Esophagus squamous epithelium (tissue), 5 donors: ENCODE measurements at regions not wholly inside any gene's neighbourhood (a gene's known extent, or its start where the extent isn't known, plus 50 kb on each side); places are given as distances from the start of the nearest gene placed in this dataset.

Source experiments
- DNase-seq: peaks from one replicate; lab custom pipeline; 2025; lab: John Stamatoyannopoulos, UW
- H3K27ac ChIP-seq, 4 donors: fragments of 200-600 bp; sonication (generic); one replicate each; pipeline ENCODE4 v1.5.1; 2016 to 2019; ENCODE audit warnings: mild to moderate bottlenecking in 1 of 4
- H3K27me3 ChIP-seq, 4 donors: fragments of 200-600 bp; sonication (generic); 1 replicate in 3 of 4; 2 replicates in 1 of 4; pipeline versions ENCODE4 v1.5.1 to v1.6.0; 2017 to 2021; ENCODE audit warnings: antibody characterized with exemption in 1 of 4
- H3K36me3 ChIP-seq, 3 donors: fragments of 200-600 bp; sonication (generic); one replicate each; pipeline ENCODE4 v1.5.1; 2016 to 2019
- H3K4me1 ChIP-seq, 3 donors: fragments of 200-600 bp; sonication (generic); one replicate each; pipeline ENCODE4 v1.5.1; 2017 to 2019
- H3K4me3 ChIP-seq, 4 donors: fragments of 200-600 bp; sonication (generic); 1 replicate in 3 of 4; 2 replicates in 1 of 4; pipeline ENCODE4 v1.5.1; 2016 to 2019; ENCODE audit warnings: mild to moderate bottlenecking in 2 of 4, moderate library complexity in 1 of 4
- H3K9me3 ChIP-seq, 3 donors: fragments of 200-600 bp; sonication (generic); one replicate each; pipeline ENCODE4 v1.5.1; 2016 to 2019
- POLR2A ChIP-seq, 4 donors: fragments of 450-650 bp; IDR thresholded peaks; one replicate each; pipeline ENCODE4 v1.6.1; 2017; ENCODE audit warnings: antibody characterized with exemption in 4 of 4, mild to moderate bottlenecking in 4 of 4, moderate library complexity in 3 of 4
- WGBS, 2 donors: methylation state at CpG; one replicate each; pipeline ENCODE4 v1.1.5; 2018; 5-methylcytosine and 5-hydroxymethylcytosine counted together
- intact Hi-C: fragments of 100-400 bp; cut with DNase I; formaldehyde crosslinking; loops from one replicate; pipeline ENCODE4 v1.15.0; 2022
- TF ChIP-seq, protein P1 (sequence below), 6 experiments: fragments of 450-650 bp in 4 of 6; fragments of 200-600 bp in 2 of 6; sonication (generic) in 2 of 6; IDR thresholded peaks; one replicate each; pipeline ENCODE4 v1.5.1; 2016 to 2019; ENCODE audit warnings: antibody characterized with exemption in 6 of 6, mild to moderate bottlenecking in 4 of 6, moderate library complexity in 4 of 6
- donor health status: DM: yes; HTN: yes; CAD: no.

GRCh38 chr2:12284487-12284886 is 432.2 kb upstream of the TRIB2 start:
- no peak for DNase-seq
- intact Hi-C loops, result no loop called here
- Histone ChIP-seq H3K4me1 (peaks cover 0 to 20% (median 9%) of the 10 kb centered on the region in 3 donors), H3K4me3 (no peak overlapping the region), H3K27me3 (no peaks in the 10 kb centered on the region), H3K9me3 (no peaks in the 10 kb centered on the region), H3K27ac (no peak overlapping the region), H3K36me3 (no peaks in the 10 kb centered on the region)
- TF ChIP-seq, protein P1, sequence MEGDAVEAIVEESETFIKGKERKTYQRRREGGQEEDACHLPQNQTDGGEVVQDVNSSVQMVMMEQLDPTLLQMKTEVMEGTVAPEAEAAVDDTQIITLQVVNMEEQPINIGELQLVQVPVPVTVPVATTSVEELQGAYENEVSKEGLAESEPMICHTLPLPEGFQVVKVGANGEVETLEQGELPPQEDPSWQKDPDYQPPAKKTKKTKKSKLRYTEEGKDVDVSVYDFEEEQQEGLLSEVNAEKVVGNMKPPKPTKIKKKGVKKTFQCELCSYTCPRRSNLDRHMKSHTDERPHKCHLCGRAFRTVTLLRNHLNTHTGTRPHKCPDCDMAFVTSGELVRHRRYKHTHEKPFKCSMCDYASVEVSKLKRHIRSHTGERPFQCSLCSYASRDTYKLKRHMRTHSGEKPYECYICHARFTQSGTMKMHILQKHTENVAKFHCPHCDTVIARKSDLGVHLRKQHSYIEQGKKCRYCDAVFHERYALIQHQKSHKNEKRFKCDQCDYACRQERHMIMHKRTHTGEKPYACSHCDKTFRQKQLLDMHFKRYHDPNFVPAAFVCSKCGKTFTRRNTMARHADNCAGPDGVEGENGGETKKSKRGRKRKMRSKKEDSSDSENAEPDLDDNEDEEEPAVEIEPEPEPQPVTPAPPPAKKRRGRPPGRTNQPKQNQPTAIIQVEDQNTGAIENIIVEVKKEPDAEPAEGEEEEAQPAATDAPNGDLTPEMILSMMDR (IDR thresholded peaks at IDR 0.05), result no peak
- no peak for TF ChIP-seq POLR2A (IDR thresholded peaks at IDR 0.05)
- 48 to 57% methylated on average over 2 of the region's 2 CpGs for WGBS, 2 donors

DNA sequence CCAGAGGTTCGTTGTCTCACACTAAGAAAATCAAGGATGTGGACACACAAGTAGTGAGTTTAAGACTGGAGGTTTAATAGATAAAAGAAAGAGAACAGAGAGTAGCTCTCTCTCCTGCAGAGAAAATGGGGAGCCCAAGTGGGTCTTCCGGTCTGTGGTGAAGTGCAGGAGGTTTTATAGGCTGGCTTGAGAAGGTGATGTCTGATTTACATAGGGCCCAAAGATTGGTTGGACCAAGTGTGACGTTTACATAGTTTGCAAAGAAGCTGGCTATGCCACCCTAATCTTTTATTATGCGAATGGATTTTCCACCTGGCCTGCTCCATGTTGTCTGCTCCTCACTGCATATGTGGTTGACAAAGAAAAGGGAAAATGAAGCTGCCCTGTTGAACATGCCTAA is 430.4 kb upstream of the TRIB2 start:
- H3K36me3 ChIP-seq, result no peaks in the 10 kb centered on the region
- peak overlapping the region in 2 of 4 donors; percentile 45 to 55 for H3K27ac ChIP-seq
- intact Hi-C loops, result no loop called here
- no peaks in the 10 kb centered on the region for H3K9me3 ChIP-seq
- H3K4me1 ChIP-seq, result peaks cover 0 to 20% (median 9%) of the 10 kb centered on the region in 3 donors
- DNase-seq, result no peak
- 83 to 88% methylated on average over 4 of the region's 4 CpGs for WGBS, 2 donors
- H3K27me3 ChIP-seq, result no peaks in the 10 kb centered on the region
- TF ChIP-seq, protein P1 (IDR thresholded peaks at IDR 0.05), result no peak
- no peak overlapping the region for H3K4me3 ChIP-seq

DNA sequence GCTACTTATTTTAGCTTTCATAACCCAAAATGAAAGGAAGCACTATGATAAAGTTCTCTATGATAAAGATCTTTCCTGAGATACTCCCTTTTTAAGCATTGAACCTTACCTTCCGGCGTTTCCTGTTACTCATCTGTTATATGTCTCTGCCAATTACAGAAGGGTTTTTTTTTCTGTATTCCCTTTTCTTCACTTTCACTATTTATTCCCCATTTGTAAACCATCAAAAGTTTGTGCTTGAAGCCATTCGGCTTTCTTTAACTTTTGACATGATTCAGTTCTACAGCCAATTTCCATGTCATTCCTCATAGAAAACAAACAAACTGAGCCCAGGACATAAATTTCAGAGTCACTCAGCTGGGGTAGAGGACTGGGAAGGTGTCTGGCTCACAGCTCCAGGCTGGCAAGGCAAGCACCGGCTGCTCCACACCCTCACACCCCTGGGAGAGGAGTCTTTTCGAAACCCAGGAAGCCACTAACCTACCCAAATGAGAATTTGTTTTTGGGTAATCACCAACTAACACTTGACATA is 429.4 kb upstream of the TRIB2 start:
- Histone ChIP-seq H3K9me3 (no peaks in the 10 kb centered on the region), H3K4me1 (peaks cover 0 to 20% (median 9%) of the 10 kb centered on the region in 3 donors), H3K27ac (peak overlapping the region; percentile 11 to 55 (median 45)), H3K27me3 (no peaks in the 10 kb centered on the region), H3K4me3 (peak overlapping the region in 1 of 4 donors; percentile 16), H3K36me3 (no peaks in the 10 kb centered on the region)
- no peak for TF ChIP-seq POLR2A (IDR thresholded peaks at IDR 0.05)
- TF ChIP-seq, protein P1 (IDR thresholded peaks at IDR 0.05), result no peak
- WGBS, 2 donors, result 29 to 38% methylated on average over 3 to 5 of the region's 5 CpGs
- no peak for DNase-seq
- intact Hi-C loops, result no loop called here

DNA sequence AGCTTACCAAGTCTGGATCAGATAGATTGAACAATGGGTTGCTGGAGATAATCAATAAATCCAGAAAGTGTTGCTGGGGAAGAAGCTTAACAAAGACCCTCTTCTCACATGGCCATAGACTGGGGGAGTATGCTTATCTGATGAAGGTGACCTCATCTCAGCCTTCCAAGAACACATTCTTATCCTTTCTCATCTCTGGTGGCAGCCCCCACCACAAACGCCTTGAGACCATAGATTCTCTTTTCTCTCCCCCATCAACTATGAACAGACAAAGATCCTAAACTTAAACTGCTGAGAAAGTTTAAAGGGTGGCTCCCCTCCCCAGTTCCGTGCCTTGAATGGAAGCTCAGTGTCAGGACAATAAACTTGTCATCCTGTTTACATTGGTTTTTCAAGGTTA is 428.7 kb upstream of the TRIB2 start:
- H3K27me3 ChIP-seq, result no peaks in the 10 kb centered on the region
- H3K4me3 ChIP-seq, result no peak overlapping the region
- peak overlapping the region in 1 of 4 donors; percentile 55 for H3K27ac ChIP-seq
- no peak for TF ChIP-seq POLR2A (IDR thresholded peaks at IDR 0.05)
- TF ChIP-seq, protein P1 (IDR thresholded peaks at IDR 0.05), result no peak
- peaks cover 0 to 20% (median 9%) of the 10 kb centered on the region in 3 donors for H3K4me1 ChIP-seq
- no peak for DNase-seq
- no peaks in the 10 kb centered on the region for H3K36me3 ChIP-seq
- intact Hi-C loops, result no loop called here
- H3K9me3 ChIP-seq, result no peaks in the 10 kb centered on the region
- WGBS, 2 donors, result 74 to 90% methylated on average over 2 of the region's 2 CpGs

DNA sequence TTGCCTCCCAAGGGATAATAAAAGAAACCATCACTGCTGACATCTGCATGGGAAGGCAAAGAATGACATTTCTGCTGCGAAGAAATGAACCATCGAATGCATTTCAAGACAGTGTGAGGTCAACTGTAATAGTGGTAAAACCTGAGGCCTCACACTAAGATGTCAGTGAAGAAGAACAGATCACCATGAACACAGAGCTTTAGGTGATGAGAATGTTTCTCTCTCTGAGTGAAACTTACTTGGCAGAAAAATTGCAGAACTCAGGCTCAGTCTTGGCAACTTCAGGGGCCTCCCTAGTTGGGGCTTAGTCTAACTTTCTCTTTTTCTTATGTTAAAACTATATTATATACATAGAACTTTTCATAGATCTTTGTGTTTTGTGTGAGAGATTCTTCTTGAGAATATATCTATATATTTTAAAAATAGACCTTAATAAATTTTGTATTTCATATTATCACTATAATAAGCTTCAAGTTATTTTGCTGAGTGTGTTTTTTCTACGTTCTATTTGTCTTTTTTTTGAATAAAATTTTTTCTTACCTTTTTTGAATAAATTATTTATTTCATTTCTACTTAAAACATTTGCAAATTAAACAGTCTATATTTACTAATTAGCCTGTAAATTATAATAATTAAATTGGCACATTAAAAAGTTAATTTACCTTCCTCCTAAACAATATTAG is 427.5 kb upstream of the TRIB2 start:
- Histone ChIP-seq H3K27ac (no peak overlapping the region), H3K27me3 (no peaks in the 10 kb centered on the region), H3K36me3 (no peaks in the 10 kb centered on the region), H3K4me3 (no peak overlapping the region), H3K9me3 (no peaks in the 10 kb centered on the region), H3K4me1 (peaks cover 0 to 20% (median 9%) of the 10 kb centered on the region in 3 donors)
- WGBS, 2 donors, result 88 to 98% methylated on average over 3 of the region's 3 CpGs
- TF ChIP-seq, protein P1 (IDR thresholded peaks at IDR 0.05), result no peak
- no peak for TF ChIP-seq POLR2A (IDR thresholded peaks at IDR 0.05)
- intact Hi-C loops, result no loop called here
- DNase-seq, result no peak
